VCaP (cell line): ENCODE measurements at regions not wholly inside any gene's neighbourhood (a gene's known extent, or its start where the extent isn't known, plus 50 kb on each side); places are given as distances from the start of the nearest gene placed in this dataset.

Source experiments
- H3K27ac ChIP-seq: fragments of 450-650 bp; 2 replicates; pipeline ENCODE4 v1.5.1; 2017
- TF ChIP-seq, protein P1 (sequence below): fragments of 450-650 bp; conservative IDR thresholded peaks from 2 replicates; pipeline ENCODE4 v1.5.1; 2017; ENCODE audit warnings: mild to moderate bottlenecking, moderate library complexity

DNA sequence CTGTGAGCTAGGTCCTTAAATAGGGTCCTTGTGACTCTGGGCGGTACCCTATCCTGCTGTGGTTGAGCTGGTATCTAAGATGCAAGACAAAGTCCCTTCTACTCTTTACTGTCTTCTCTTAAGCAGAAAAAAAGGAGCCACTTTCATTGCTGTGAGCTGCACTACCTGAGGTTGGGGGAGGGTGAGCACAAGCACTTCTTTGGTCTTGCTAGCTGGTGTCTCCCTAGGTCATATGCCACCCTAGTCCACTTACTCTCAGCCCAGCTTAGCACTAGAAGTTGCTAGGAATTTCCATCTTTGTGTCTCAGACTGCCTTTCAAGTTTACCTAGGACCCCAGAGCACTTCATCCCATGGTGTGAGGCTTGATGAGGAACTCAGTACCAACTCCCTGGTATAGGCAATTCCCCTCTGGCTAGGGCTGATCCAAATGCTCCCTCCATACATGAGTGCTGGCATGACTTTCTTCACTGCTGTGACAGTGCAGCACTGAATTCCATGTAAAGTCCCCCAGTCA is 343.6 kb upstream of the CT83 start:
- H3K27ac ChIP-seq, result no peak overlapping the region
- TF ChIP-seq, protein P1, sequence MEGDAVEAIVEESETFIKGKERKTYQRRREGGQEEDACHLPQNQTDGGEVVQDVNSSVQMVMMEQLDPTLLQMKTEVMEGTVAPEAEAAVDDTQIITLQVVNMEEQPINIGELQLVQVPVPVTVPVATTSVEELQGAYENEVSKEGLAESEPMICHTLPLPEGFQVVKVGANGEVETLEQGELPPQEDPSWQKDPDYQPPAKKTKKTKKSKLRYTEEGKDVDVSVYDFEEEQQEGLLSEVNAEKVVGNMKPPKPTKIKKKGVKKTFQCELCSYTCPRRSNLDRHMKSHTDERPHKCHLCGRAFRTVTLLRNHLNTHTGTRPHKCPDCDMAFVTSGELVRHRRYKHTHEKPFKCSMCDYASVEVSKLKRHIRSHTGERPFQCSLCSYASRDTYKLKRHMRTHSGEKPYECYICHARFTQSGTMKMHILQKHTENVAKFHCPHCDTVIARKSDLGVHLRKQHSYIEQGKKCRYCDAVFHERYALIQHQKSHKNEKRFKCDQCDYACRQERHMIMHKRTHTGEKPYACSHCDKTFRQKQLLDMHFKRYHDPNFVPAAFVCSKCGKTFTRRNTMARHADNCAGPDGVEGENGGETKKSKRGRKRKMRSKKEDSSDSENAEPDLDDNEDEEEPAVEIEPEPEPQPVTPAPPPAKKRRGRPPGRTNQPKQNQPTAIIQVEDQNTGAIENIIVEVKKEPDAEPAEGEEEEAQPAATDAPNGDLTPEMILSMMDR, result no peak

DNA sequence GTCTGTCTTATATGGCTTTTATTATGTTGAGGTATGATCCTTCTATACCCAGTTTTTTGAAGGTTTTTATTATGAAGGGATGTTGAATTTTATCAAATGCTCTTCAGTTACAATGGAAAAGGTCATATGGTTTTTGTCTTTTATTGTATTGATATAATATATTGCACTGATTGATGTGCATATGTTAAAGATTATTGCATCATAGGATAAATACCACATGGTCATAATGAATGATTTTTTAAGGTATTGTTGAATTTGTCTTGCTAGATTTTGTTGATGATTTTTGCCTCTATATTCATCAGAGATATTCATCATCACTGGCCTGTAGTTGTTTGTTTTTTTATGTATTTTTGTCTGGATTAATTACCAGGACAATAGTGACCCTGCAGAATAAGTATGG is 339.2 kb upstream of the CT83 start:
- TF ChIP-seq, protein P1, result no peak
- no peak overlapping the region for H3K27ac ChIP-seq

DNA sequence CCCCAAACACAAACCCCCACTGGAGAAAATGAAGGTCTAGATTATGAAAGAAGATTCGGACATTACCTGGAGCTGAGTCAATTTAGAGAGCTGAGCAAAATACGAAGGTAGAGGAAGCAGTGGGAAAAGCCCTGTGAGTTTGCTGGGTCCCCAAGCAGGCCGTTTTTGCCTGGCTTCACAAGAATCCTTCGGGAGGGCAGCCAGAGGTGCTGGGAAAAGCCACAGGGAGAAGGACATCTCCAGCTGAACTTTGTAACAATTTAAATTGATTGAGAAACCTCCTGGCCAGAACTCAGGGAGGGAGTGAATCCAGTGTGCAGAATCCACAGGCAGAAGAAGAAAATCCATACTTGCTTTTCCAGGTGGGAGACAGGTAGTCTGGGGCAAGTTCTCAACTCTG is 319.1 kb upstream of the CT83 start:
- TF ChIP-seq, protein P1, result no peak
- H3K27ac ChIP-seq, result no peak overlapping the region

DNA sequence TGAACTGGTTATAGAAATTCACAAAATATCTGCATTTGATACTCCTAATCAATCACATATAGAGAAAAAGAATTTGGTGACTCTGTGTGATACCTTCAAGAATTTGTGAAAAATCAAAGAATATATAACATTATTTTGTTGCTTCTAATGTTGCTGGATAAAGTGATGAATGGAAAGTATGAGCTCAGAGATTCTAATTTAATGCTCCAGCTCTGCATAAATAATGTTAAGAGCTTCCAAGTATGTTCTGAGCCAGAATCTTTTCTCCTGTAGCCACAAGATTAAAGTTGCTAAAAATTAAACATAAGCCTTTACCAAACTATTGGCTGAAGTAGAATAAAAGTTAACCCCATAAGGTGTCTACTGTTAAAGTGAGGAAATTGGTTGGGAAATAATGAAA is 294.7 kb upstream of the CT83 start:
- H3K27ac ChIP-seq, result no peak overlapping the region

DNA sequence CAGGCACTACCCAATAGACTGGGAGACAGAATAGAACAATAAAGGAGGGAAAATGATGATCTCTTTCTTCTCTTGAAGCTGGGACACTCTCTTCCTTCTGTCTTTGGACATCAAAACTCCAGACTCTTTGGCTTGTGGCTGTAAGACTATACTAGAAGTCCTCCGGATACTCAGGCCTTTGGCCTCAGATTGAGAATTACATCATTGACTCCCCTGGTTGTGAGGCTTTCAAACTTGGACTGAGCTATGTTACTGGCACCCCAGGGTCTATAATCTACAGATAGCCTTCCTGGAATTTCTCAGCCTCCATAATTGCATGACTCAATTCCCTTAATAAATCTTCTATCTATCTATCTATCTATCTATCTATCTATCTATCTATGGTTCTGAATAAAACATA is 294.2 kb upstream of the CT83 start:
- no peak overlapping the region for H3K27ac ChIP-seq
- TF ChIP-seq, protein P1, result no peak

More for the DNA sequence above, 294.7 kb upstream of the CT83 start:
- TF ChIP-seq, protein P1, result no peak

DNA sequence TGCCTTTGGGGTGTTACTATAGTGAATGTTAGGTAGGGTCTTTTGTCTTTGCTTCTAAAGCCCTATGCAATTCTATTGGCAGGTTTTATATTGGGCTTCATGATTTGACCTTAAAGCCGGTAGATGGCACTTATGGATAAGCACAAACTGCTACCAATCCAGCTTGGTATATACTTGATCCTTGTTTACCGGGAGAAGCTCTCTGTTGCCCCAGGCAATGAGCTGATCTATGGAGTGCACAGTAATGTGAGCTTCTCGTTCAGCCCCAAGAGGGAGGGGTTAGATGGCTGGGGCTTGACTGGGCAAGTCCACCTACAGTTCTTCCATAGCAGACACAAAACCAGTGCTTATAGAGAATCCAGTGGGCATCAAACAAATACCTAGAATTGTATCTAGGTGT is 287.2 kb upstream of the CT83 start:
- TF ChIP-seq, protein P1, result peak; percentile 40; the same call in 1 of the 2 replicates

DNA sequence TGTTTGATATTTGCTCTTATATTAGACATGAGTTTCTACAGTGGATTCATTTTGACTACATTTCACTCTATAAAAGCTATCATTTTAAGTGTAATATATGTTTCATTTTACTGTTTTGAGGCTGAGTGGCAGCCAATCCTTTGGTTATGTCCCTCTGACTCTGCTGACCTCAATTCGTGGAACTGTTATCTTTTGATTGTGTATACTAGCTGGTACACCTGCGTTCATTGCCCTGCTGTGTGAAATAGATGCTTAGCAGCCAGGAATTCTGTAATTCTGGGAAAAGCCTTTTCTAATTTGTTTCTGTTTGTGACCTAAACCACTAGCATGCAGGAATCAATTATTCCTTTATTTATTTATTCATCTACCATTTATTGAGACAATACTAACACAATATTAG is 269.4 kb upstream of the CT83 start:
- TF ChIP-seq, protein P1, result no peak
- no peak overlapping the region for H3K27ac ChIP-seq

More for the DNA sequence above, 287.2 kb upstream of the CT83 start:
- H3K27ac ChIP-seq, result no peak overlapping the region
